KMS-11 (cell line): ENCODE measurements at regions not wholly inside any gene's neighbourhood (a gene's known extent, or its start where the extent isn't known, plus 50 kb on each side); places are given as distances from the start of the nearest gene placed in this dataset.

Experiments
- H2AFZ ChIP-seq: fragments of 200-600 bp; sonication (generic); 2 replicates; pipeline ENCODE4 v1.6.1; 2016; ENCODE audit warnings: antibody characterized with exemption, mixed run types, low read depth
- H3K27ac ChIP-seq: fragments of 200-600 bp; sonication (generic); 2 replicates; pipeline ENCODE4 v1.6.1; 2016; ENCODE audit warnings: mild to moderate bottlenecking, mixed run types
- H3K27me3 ChIP-seq: fragments of 200-600 bp; sonication (generic); 2 replicates; pipeline ENCODE4 v1.6.1; 2017; ENCODE audit warnings: mild to moderate bottlenecking, low read depth, mixed run types, moderate library complexity; ENCODE audit not compliant: insufficient read depth
- H3K36me3 ChIP-seq: fragments of 200-600 bp; sonication (generic); 2 replicates; pipeline ENCODE4 v1.6.1; 2017; ENCODE audit warnings: mild to moderate bottlenecking, mixed run types; ENCODE audit not compliant: insufficient read depth
- H3K4me1 ChIP-seq: fragments of 200-600 bp; sonication (generic); 2 replicates; pipeline ENCODE4 v1.6.1; 2016; ENCODE audit warnings: mild to moderate bottlenecking, low read depth, mixed run types; ENCODE audit not compliant: poor library complexity, severe bottlenecking
- H3K4me2 ChIP-seq: fragments of 200-600 bp; sonication (generic); 2 replicates; pipeline ENCODE4 v1.7.0; 2016; ENCODE audit warnings: mild to moderate bottlenecking, mixed run types
- H3K4me3 ChIP-seq: fragments of 200-600 bp; sonication (generic); IDR thresholded peaks from 2 replicates; pipeline ENCODE4 v1.6.1; 2017; ENCODE audit warnings: low read depth, low read length, mixed read lengths; ENCODE audit not compliant: insufficient read depth
- H3K79me2 ChIP-seq: fragments of 200-600 bp; sonication (generic); 2 replicates; pipeline ENCODE4 v1.6.1; 2016; ENCODE audit warnings: low read depth, mixed run types; ENCODE audit not compliant: insufficient read depth
- H3K9ac ChIP-seq: fragments of 200-600 bp; sonication (generic); 2 replicates; pipeline ENCODE4 v1.6.1; 2016; ENCODE audit warnings: mild to moderate bottlenecking, mixed run types
- H4K20me1 ChIP-seq: fragments of 200-600 bp; sonication (generic); 2 replicates; pipeline ENCODE4 v1.6.1; 2016; ENCODE audit warnings: mild to moderate bottlenecking, mixed run types; ENCODE audit not compliant: insufficient read depth
- TF ChIP-seq, protein P1 (sequence below): fragments of 200-600 bp; sonication (generic); conservative IDR thresholded peaks from 2 replicates; pipeline ENCODE4 v1.6.1; 2017; ENCODE audit warnings: low read depth, mild to moderate bottlenecking, antibody characterized with exemption, low read length, moderate library complexity, mixed read lengths

DNA sequence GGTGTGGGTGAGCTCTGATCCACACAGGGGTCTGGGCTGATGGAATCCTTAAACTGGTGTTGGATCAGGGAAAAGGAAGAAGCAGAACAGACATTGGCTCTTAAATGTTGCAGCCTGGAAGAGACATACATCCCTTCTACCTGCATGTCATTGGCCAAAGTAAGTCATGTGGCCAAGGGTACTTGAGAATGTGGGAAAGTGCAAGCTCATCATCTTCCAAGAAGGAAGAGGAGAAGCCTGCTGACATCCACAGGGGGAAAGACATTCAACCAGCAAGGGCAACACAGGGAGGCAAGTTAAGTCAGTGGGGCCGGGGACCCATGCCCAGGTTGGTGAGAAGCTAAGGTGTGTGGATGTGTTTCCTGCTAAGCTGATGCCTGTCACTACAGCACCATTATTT, 272.8 kb upstream of the MKI67 start:
- TF ChIP-seq, protein P1, sequence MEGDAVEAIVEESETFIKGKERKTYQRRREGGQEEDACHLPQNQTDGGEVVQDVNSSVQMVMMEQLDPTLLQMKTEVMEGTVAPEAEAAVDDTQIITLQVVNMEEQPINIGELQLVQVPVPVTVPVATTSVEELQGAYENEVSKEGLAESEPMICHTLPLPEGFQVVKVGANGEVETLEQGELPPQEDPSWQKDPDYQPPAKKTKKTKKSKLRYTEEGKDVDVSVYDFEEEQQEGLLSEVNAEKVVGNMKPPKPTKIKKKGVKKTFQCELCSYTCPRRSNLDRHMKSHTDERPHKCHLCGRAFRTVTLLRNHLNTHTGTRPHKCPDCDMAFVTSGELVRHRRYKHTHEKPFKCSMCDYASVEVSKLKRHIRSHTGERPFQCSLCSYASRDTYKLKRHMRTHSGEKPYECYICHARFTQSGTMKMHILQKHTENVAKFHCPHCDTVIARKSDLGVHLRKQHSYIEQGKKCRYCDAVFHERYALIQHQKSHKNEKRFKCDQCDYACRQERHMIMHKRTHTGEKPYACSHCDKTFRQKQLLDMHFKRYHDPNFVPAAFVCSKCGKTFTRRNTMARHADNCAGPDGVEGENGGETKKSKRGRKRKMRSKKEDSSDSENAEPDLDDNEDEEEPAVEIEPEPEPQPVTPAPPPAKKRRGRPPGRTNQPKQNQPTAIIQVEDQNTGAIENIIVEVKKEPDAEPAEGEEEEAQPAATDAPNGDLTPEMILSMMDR: no peak

DNA sequence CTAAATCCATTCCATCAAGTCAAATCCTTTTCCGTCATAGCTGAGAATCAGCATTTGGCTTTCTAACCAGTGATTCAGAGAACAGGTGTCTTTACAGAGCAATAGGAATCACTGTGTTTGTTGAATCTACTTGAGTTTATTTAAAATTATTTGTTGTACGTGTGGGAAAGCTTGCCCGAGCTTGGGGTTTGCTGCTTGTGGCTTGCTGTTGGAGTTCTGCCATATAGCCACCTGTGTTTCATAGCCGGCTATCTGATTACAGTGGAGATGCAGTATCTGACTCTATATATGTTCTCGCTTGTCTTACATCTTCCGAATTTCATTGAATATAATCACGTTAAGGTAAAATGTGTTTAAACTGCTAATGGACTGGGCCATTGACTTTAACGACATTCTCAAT, 274.3 kb upstream of the MKI67 start:
- Histone ChIP-seq H3K4me1 (peaks cover 15% of the 10 kb centered on the region), H3K27ac (peak overlapping the region; percentile 16; the same call in 1 of the 2 replicates), H4K20me1 (no peaks in the 10 kb centered on the region), H3K36me3 (no peaks in the 10 kb centered on the region), H3K4me2 (peak overlapping the region; percentile 71), H3K79me2 (no peaks in the 10 kb centered on the region), H3K27me3 (no peaks in the 10 kb centered on the region), H2AFZ (no peak overlapping the region), H3K9ac (no peak overlapping the region), H3K4me3 (no peak overlapping the region)
- TF ChIP-seq, protein P1: no peak

More for the DNA sequence above, 272.8 kb upstream of the MKI67 start:
- no peaks in the 10 kb centered on the region for H3K36me3 ChIP-seq
- no peak overlapping the region for H3K4me3 ChIP-seq
- H3K79me2 ChIP-seq: no peaks in the 10 kb centered on the region
- no peaks in the 10 kb centered on the region for H4K20me1 ChIP-seq
- no peak overlapping the region for H3K9ac ChIP-seq
- H3K4me2 ChIP-seq: no peak overlapping the region
- H2AFZ ChIP-seq: no peak overlapping the region
- H3K4me1 ChIP-seq: peaks cover 15% of the 10 kb centered on the region
- H3K27ac ChIP-seq: no peak overlapping the region
- no peaks in the 10 kb centered on the region for H3K27me3 ChIP-seq

DNA sequence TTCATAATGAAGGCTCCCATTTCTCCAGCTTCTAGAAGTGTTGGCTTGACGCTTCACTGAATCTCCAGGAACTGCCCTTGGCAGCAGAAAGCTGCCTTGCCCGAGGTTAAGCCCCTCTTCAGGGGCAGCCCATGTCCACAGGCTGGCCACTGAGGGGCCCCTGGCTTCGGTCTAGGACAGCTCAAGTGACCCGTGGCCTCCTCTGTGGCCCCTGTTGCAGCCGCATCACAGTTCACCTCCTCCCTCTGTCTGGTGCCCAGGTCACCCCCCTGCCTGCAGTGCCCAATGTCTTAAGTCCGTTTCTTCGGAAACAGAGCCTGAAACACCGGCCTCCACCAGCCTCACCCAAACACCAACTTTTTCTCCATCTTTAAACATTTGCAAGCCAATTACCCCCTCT, 279.2 kb upstream of the MKI67 start:
- peaks cover 10% of the 10 kb centered on the region for H3K4me1 ChIP-seq
- H3K9ac ChIP-seq: no peak overlapping the region
- H2AFZ ChIP-seq: no peak overlapping the region
- H3K36me3 ChIP-seq: no peaks in the 10 kb centered on the region
- no peak overlapping the region for H3K27ac ChIP-seq
- H3K4me2 ChIP-seq: no peak overlapping the region
- H3K79me2 ChIP-seq: no peaks in the 10 kb centered on the region
- no peak overlapping the region for H3K4me3 ChIP-seq
- H3K27me3 ChIP-seq: no peaks in the 10 kb centered on the region
- no peaks in the 10 kb centered on the region for H4K20me1 ChIP-seq
- TF ChIP-seq, protein P1: no peak

DNA sequence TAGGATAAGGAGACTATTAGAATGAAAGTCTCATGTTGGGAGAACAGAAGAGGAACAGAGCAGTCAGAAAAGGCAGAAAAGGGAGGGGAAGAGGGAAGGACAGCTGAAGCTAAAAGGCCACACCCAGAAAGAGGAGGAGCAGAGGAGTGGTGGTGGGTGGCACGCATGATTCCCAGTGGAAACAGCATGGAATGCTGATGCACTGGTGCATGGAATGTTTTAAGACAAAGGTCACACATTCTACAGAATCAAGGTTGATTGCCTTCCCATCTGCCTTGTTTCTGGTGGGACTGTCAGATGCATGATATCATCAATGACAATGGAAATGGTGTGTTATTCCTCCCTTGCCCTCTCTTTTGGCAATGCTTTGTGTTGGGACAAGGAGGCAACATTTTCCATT, 285.4 kb upstream of the MKI67 start:
- TF ChIP-seq, protein P1: no peak
- H3K4me3 ChIP-seq: no peak overlapping the region
- no peak overlapping the region for H3K4me2 ChIP-seq
- H3K9ac ChIP-seq: no peak overlapping the region
- no peaks in the 10 kb centered on the region for H3K4me1 ChIP-seq
- H3K27ac ChIP-seq: no peak overlapping the region
- H4K20me1 ChIP-seq: no peaks in the 10 kb centered on the region
- H2AFZ ChIP-seq: no peak overlapping the region
- no peaks in the 10 kb centered on the region for H3K79me2 ChIP-seq
- H3K36me3 ChIP-seq: no peaks in the 10 kb centered on the region
- no peaks in the 10 kb centered on the region for H3K27me3 ChIP-seq
